HG03442 (cell line): ENCODE measurements at regions not wholly inside any gene's neighbourhood (a gene's known extent, or its start where the extent isn't known, plus 50 kb on each side); places are given as distances from the start of the nearest gene placed in this dataset.
"Not testable (repeated sequence)": the region's sequence is repeated elsewhere in the genome, so short reads cannot be mapped to it uniquely, and the experiment has no call there.

Source experiments
- ATAC-seq: cut with Tn5 transposase; IDR thresholded peaks from one replicate; pipeline ENCODE4 v1.9.1; 2021; ENCODE audit warnings: mild to moderate bottlenecking, moderate library complexity; ENCODE audit not compliant: unreplicated experiment

DNA sequence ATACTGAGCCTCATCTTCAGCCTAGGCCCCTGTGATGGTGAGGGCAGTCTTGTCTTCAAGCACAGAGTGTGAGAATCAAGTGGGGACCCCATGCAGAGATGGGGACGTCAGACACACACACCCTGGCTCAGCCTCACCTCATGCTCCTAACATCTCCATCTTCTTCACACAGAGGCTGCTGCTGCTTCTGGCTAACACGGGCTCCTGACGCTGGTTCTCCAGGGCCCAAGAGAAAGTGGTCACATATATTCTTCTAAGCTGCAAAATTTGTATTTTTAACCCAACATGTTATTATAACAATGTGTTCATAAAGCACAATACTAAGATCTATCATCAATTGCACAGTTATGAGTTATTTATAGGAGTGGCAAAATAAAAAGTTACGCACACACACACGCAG, 101.2 kb downstream of the VPREB1 start:
- no peak for ATAC-seq

GRCh38 chr22:22346401-22347107, 102.0 kb downstream of the VPREB1 start:
- ATAC-seq: no peak

DNA sequence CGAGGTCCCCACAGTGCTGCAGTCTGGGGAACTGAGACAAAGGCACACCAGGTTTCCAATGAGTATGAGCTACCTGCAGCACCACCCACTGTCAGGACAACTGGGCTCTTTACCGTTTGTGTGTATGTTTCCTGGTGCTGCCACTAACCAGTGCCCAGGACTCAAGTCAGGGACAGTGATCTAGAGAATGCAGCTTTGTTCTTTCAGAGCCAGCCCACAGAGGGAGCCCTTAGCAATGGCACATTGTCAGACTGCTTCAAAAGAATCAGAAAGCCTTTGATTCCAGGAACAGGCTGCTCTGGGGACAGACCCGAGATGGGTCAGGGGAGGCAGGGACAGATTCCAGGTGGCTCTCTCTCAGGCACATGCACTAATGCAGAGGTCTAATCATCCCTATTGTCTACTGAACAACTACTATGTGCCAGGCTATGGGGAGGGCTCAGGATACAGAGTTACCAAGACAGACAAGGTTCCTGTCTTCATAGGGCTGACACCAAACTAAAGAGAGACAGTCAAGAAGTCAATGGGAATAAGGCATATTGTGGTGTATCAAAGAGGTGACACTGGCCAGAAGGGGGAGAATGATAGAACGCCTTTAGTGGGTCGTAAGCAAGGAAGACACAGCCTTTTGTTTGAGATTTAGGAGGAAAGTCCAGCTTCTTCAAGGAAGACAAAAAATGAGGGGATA, 103.7 kb downstream of the VPREB1 start:
- no peak for ATAC-seq

DNA sequence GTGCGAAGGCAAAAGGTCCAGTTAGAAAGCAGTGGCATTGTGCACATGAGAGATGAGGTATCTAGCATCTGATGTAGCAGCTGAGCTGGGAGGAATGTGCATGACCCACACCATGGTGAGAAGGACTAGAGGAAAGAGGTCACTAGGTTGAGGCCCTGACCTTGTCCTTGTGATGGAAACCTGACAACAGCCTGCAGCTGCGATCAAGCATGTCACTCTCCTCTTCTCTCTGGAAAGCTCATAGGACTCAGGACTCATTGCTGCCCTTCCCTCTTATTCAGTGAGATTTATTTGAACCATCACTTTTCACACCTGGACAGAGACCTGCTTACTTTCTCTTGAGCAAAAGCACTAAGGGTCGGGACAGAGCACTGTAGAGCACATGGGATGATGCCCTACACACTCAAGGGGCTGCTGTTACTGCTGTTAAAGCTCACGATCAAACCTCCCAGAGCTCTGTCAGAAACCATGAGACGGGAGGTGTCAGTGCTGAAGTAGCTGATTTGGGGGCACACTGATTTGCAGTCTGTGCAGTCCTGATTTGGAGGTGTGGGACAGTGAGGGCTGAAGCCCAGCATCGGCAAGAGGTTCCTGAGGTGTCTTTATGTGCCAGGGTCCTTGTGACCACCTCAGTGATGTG, 104.3 kb downstream of the VPREB1 start:
- no peak for ATAC-seq

- no peak for ATAC-seq
These were observed 104.9 kb downstream of the VPREB1 start for GRCh38 chr22:22349455-22349836.

- no peak for ATAC-seq
These were observed 106.8 kb downstream of the VPREB1 start for GRCh38 chr22:22351366-22351765.

GRCh38 chr22:22352371-22352999, 107.9 kb downstream of the VPREB1 start:
- no peak for ATAC-seq

- ATAC-seq: no peak
These were observed 110.7 kb downstream of the VPREB1 start for GRCh38 chr22:22355096-22355834.

GRCh38 chr22:22357024-22357883, 112.7 kb downstream of the VPREB1 start:
- no peak for ATAC-seq

DNA sequence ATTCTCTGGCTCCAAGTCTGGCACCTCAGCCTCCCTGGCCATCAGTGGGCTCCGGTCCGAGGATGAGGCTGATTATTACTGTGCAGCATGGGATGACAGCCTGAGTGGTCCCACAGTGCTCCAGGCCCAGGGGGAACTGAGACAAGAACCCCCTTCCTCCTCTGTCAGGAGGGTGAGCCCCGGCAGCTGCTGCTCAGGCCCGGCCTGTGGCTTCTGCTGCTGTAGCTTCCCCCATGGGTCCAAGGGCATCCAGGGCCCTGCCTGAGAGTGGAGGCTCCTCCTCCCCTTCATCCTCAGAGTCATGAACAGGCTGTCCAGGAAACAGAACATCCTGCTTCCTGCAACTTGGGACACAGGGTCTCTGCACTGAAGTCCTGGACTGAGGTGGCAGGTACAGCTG, 113.6 kb downstream of the VPREB1 start:
- no peak for ATAC-seq

DNA sequence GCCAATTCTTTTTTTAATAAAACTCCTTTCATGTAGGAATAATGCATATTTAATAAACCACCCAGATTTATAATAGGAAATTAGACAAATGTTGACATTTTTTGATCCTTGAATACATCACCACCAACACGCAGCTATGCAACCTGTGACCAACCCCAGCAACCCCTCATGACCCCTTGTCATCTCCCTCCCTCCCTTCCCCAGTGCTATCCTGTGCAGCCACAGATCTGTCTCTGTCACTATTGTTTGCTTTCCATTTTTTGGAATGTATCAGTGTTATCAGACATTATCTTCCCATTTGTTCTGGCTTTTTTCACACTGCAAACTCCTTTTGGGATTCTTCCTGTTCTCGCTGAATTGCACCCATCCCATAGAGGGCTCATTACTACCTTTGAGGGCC, 114.1 kb downstream of the VPREB1 start:
- ATAC-seq: no peak

GRCh38 chr22:22359465-22359864, 114.9 kb downstream of the VPREB1 start:
- no peak for ATAC-seq

- ATAC-seq: no peak
These were observed 115.4 kb downstream of the VPREB1 start for GRCh38 chr22:22360014-22360413.

- ATAC-seq: no peak
These were observed 117.7 kb downstream of the VPREB1 start for GRCh38 chr22:22362311-22362710.

- ATAC-seq: no peak
These were observed 118.3 kb downstream of the VPREB1 start for GRCh38 chr22:22362936-22363335.

GRCh38 chr22:22364207-22364606, 119.6 kb downstream of the VPREB1 start:
- no peak for ATAC-seq

DNA sequence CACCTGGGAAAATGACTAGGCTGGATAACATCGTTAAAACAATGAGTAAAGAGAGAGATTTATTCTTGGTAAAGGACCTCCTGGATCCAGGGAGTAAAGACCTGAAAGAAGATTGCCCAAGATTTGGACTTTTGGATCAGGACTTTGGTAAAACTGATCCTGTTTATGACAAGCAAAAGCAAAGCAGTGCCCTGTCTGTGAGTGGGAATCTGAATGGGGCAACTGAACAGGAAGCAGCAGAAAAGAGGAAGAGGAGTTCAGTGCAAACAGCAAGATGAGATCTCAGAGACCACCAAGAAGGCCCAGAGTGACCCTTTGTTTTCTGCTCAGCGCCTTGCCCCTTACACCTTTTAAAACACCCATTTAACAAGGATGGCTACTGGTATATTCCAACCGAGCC, 122.0 kb downstream of the VPREB1 start:
- no peak for ATAC-seq

DNA sequence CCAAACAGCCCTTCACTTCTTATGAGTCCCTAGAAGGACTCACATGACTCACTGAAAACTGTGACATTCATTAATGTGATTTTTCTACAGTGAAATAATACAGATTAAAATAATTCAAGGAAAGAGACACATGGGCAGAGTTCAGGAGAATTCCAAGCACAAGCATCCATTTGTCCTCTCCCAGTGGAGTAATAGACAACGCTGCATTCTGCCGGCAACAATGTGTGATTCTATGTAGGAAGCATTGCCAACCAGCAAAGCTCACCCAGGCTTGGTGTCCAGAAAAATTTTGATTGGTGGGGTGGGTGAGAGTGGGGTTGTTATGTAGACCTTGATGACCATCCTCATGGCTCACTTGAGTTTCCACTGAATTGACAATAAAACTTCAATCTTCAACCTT, 123.9 kb downstream of the VPREB1 start:
- ATAC-seq: no peak

GRCh38 chr22:22369219-22369963, 124.8 kb downstream of the VPREB1 start:
- ATAC-seq: not testable (repeated sequence)

DNA sequence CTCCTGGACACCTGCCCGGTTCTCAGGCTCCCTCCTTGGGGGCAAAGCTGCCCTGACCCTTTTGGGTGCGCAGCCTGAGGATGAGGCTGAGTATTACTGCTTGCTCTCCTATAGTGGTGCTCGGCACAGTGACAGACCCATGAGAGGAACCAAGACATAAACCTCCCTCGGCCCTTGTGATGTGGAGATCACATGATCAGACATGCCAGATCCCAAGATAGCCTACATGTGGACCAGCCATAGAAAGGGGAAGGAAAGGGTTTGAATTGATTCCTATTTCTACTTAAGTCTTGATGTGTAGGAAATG, 125.3 kb downstream of the VPREB1 start:
- no peak for ATAC-seq
